MV-4-11 (cell line): ENCODE measurements at regions not wholly inside any gene's neighbourhood (a gene's known extent, or its start where the extent isn't known, plus 50 kb on each side); places are given as distances from the start of the nearest gene placed in this dataset.
A peak's percentile ranks its signal among the peaks of the same experiment; 100 is the strongest.
"Not testable (repeated sequence)": the region's sequence is repeated elsewhere in the genome, so short reads cannot be mapped to it uniquely, and the experiment has no call there.

Experiments
- DNase-seq: peaks from one replicate; lab custom pipeline; 2025; lab: John Stamatoyannopoulos, UW

DNA sequence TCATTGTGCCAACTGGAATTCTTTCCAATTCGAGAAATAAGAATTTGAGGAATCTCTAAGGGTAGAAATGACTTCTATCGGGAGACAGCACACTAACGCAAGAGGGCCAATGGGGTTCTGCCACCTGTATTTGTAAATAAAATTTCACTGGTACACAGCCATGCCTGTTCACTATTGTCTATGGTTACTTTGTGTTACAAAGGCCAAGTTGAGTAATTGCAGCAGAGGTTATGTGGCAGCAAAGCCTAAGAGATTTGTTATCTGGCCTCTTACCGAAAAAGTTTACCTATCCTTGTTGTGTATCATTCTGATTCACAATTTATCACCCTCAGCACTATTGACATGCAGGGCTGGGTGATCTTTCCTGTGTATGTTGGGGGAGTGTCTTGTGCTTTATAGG lies 278.0 kb downstream of the KLF5 start:
- no peak for DNase-seq

DNA sequence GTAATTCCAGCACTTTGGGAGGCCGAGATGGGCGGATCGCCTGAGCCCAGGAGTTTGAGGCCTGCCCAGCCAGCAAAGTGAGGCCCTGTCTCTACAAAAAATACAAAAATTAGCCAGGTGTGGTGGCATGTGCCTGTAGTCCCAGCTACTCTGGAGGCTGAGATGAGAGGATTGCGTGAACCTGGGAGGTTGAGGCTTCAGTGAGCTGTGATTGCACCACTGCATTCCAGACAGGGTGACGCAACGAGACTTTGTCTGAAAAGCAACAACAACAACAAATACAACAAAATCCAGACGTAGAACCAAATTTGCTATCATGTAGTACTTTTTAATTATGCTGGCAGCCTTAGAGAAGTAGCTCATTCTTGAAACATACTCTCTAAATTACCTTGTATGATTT lies 277.1 kb downstream of the KLF5 start:
- DNase-seq: no peak

DNA sequence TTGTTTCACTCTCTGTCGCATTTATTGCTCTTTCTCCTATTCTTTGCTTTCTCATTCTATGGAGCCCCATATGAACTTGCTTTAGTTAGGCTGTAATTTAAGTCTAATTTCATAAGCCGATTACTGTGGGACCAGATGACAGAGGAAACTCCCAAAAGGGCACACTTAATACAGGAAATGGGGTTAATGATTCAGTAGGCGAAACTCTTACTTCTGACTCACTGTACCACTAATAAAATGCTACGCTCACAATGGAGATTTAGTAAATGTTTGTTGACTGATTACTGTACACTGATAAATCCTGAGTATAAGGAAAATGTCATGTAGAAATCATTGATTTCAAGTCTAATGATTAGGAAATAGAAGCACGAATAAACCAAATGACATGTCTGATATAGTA lies 276.4 kb downstream of the KLF5 start:
- peak; percentile 20 for DNase-seq

DNA sequence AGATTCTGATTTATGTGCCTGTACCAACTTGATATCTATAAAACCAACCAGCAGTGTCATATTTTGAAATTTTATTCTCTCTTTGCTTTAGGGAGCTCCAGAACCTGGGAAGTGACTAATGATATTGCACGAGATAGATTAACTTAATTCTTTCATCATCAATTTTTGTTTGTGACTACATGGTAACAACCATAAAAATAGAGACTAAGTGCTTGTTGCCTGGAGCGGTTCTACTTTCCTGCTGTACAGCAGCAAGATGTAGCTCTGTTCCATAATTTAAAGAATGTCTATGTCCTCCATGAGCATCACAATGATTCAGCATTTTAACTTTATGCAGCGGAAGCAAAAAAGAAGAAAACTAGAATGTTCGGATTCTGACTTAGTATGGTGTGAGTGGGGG lies 275.6 kb downstream of the KLF5 start:
- no peak for DNase-seq

DNA sequence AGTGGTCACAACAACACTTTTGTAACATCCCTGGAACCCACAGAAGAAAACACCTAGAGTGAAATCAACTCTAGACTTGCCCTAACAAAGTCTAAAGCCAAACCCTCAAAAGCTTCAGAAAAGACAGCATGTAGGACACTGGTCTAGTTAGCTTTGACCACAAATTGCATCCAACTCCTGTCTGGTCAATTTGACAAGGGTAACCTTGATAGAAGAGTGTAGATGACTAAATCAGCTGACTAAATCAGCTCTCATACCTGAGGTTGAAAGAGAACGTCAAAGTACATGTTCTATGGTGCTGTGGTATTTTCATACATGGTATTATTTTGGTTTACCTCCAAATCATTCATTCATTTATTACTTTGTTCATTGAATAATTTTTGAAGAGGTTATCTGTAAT lies 272.8 kb downstream of the KLF5 start:
- DNase-seq: no peak

DNA sequence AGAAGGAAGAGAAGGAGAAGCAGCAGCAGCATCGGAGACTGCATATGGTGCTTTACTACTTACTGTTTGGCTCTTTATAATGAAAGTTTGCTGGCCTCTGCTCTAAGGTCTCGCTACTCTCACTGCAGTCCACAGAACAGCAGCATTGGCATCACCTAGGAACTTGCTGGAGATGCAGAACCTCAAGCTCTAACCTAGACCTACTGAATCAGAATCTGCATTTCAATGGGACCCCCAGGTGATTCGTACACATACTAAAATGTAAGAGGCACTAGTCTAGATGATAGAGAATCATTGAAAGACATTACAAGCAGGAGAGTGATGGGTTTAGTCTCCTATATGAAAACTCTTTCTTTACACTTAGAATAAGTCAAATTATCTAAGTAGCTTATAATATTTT lies 270.6 kb downstream of the KLF5 start:
- DNase-seq: no peak

DNA sequence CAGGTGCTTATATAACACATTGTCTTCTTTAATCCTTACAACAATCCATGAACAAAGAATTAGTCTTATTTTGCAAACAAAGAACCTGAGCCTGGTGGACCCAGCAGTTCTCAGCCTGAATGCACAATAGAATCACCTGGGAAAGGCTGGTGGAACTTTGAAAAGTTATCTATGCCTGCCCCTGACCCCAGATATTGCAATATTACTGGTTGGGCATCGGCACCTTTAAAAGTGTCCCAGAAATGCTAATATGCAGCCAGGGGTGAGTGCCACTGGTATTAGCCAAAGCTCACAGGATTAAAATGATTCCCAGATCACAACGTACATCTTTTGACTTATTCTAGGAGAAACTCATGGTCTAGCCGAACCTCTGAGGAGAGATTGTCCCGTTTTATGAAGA lies 268.8 kb downstream of the KLF5 start:
- DNase-seq: no peak

DNA sequence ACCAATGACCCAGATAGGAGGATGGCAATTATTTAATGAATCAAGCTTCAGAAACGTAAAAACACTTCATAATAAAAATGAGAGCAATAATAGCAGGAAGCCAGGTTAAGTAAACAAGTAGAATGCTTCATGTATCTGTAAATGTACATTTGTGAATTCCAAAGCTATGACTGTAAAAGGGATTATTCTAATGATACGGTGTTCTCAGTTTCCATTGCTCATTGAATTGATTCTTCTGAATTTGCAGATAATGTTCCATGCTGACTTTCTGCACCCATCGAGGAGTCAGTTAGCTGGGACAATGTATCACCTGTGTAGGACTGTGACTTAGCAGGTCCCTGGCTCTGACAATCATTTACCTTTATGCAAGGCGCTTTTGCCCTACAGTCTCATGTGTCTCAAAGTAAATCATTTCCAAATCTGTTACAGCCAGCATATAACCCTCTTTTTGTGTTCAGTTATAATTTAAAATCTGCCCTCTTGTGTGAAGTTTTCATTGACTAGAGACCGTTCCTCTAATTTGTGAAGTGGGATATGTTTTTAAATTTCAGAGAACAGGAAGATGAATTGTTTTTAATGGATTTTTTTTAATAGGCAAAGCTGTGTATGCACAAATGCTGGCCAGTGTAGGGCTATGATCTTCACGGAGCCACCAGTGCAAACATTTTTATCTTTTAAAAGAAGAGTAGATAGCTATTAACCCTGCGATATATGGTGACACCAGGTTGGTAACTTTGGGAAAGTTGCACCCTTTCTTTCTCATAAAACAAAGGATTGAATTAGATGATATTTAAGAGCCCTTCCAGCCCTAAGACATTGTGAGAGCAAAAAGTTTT lies 267.1 kb downstream of the KLF5 start:
- DNase-seq: no peak

DNA sequence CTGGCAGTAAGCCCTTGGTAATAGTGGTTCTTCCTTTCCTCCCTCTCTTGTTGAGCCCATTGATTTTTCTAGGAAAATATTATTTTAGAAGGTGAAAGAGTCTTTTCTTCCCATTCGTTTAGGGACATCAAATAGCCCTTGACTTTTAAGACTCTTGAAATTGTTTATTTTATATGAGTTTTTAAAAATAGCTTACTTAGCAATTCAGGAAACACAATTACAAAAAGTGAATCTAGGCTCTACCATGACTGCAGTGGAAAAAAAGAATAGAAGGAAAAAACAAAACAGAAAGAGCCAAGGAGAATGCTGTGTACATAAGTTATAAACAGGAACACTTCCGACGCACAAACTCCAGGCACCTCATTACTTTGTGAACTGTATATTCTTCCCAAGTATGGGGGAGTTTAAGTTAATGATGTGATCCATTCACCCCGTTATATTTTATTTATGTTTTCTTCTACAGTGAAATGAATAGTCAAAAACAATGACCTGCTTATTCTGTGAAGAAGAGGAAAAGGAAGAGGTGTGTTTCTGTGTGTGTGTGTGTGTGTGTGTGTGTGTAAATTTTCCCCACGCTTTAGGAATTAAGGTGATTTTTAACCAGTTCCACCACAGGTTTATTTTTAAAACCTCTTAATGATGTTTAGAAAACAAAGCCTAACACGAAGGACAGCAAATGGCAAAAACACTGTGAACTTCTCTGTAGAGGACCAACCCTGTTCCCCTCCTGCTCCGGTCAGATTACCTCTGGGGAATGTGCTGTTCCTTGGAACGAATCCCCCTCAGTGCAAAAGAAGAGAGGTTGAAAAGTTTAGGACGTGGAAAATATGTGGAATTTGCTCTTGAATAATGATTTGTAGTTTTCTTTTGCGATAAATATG lies 266.3 kb downstream of the KLF5 start:
- DNase-seq: no peak

DNA sequence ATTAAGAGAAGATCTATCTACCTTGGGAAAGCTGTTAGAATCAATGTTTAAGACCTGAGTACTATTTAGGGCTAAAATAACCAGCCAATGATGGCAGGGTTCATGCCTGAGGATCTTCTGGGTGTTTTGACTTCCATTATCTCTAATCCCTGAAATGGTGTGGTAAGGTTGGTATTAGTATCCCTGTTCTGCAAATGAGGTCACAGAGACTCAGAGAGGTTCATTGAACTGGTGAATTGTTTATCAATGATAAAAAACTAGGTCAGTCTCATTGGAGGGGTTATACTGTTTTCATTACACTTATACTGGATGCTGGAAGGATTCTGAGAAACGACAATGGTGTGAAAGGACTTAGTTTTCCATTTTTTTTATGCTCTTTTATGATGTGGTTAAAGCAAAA lies 264.8 kb downstream of the KLF5 start:
- DNase-seq: no peak

DNA sequence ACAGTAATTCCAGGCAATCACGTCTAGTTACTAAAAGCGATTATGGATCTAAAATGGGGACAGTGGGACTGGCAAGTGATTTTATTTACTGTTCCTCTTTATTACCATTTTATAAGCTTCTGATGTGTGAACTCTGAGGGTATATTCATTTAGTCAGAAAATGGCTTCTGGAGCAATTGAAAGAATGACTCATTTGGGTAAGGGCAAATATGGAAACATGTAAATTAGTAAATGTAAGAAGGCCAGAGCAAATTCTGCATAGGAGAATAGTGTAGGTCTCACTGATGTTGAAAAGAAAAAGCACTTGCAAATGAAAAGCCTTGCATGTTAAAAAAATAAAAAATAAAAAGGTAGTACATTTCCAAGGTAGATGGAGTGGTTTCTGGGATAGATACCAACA lies 262.2 kb downstream of the KLF5 start:
- DNase-seq: no peak

DNA sequence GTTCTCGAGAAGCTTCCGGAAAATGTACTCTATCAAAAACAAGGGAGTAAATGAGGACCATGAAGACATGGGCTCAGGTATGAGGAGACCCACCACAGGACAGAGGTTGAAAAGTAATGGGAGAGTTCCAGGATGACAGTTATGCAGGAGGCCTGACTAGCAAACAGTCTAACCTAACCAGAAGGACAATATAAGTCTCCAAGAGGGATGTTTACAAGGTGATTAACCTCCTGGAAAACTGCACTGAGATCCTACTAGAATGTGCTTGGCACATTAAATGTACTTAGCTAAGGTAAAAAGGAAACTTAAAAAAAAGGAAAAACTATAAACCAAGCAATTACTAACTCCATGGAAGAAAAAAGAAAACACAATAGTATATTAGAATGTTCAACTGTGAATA lies 258.3 kb downstream of the KLF5 start:
- DNase-seq: no peak

DNA sequence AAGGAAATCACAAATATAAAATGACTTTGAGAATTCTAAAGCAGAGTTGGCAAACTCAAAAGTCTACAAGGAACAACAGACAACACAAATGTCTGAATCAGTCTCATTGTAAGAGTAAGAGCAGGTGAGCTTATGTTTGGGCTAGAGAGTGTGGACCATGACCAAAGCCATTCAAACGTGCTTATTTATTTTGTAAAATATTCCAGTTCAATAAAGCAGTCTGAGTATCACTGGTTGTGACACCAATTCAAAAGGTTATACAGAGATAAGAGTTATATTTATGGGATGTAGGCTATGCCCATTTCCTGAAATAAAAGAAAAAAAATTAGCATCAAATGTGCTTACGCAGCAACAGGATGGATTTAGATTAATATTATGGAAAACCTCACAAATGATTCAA lies 251.6 kb downstream of the KLF5 start:
- DNase-seq: no peak

DNA sequence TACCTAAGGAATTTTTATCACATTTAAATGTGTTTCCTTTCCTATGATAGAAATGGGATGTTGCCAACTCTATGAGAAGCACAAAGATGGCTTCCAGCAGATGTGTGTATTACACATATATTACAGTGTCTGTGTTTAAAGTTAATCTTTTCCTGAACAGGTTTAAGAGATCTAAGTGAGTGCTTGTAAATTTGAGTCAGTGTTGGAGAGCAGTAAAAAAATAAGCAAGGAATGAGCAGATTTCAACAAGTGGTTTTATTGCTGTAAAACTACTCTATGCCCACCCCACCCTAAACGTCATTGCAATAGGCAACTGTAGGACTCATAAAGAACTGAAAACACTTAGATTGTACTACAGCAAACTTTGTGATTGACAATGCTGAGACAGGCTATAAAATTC lies 248.7 kb downstream of the KLF5 start:
- DNase-seq: no peak

DNA sequence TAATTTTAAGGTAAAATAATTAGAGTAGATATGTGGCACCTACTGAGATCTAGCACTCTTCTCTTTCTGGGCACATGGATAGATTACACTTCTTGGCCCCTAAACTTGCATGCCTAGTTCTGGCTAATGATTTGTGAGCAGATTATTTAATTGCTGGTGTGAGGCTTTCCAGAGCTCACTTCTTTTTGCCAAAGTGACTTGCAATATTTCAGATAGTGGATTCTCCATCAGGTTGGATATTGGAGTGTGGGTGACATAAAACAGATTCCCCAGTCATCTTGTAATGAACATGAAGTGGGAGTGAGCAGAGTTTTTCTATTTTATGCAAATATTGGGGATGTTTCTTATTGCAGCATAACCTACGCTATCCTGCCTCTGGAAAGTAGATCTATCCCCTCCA lies 247.9 kb downstream of the KLF5 start:
- DNase-seq: no peak

DNA sequence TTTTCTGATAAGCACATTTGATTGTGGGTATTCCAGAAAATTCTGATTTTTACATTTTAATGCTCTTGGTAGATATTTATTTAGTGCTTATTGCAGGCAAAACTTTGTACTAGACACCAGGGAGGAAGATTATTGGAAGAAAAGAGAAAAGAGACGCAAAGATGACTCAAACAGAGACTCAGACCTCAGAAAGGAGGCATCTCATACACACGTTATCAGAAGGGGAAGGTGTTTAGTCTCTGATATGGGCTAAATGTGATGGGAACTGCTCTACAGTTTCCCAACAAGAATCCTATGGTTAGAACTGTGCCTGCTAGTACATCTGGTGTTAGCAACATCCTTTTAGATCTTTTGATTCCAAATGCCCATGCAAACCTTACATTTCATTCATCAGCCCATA lies 245.6 kb downstream of the KLF5 start:
- no peak for DNase-seq

DNA sequence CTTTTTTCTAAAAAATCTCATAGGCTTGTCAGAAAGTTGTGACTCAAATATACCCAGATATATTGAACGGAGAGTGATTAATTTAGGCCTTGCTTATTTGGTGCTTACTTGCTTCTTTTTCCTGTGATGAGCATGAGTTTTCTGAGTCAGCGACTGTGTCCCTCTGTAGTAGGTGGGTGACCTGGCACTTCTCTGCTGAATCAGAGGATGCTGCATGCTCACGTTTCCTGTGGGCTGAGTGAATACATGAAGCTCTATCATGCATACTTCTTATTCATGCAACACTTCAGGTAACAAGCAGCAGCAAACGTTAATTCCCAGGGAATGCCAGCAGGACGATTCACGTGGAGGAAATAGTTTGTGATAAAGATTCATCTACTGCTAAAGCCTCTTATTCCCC lies 245.0 kb downstream of the KLF5 start:
- DNase-seq: no peak

DNA sequence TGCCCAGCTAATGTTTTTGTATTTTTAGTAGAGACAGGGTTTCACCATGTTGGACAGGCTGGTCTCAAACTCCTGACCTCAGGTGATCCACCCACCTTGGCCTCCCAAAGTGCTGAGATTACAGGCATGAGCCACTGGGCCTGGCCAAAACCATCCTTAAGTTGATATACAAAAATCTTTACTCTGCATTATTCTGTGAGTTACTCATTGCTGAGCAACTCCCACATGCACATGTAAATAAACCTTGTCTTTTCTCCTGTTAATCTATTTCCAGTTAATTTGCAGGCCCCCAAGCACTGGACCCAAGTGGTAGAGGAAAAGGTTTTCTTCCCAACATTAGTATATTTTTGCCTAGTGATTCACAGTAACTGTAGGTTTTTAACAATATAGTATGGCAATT lies 242.8 kb downstream of the KLF5 start:
- not testable (repeated sequence) for DNase-seq

DNA sequence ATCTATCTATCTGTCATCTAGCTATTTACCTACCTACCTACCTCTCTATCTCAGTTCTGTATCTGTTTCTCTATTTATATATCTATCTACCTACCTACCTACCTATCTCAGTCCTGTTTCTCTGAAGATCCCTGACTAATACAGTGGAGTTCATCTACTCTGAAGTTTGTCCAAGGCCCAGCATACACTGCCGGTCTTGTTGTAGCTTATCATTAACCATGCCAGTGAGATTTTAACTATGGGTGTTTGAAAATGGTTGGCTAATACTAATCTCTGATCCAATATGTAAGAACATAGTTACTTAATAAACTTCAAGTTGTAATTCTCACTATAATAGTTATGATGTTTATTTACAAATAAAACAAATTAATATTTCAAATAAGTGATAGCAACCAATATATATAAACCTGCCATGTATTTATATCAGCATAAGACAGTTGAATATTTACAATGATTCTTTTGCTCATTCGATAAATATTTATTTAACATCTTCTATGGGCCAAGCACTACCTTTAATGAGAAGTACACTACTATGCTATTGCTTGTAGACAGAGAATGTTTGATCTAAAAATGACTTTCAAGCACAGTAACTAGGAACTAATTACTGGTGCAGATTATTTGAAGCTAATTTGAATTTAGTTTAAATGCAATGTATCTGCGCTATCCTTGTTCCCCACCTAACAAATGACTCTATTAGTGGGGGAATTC lies 242.1 kb downstream of the KLF5 start:
- DNase-seq: no peak

DNA sequence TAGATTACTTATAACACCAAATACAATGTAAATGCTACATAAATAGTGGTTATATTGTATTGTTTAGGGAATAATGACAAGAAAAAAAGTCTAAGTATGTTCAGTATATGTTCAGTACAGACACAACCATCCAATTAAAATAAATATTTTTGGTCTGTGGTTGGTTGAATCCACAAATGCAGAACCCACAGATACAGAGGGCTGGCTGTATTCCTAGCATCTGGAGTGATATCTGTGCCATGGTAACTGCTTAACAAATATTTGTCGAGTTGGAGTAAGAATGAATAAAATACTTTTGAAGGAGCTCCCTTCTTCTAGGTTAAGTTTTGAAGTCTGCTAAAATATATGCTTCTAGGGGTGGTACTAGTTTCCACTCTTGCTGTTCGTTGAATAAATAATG lies 241.0 kb downstream of the KLF5 start:
- no peak for DNase-seq

DNA sequence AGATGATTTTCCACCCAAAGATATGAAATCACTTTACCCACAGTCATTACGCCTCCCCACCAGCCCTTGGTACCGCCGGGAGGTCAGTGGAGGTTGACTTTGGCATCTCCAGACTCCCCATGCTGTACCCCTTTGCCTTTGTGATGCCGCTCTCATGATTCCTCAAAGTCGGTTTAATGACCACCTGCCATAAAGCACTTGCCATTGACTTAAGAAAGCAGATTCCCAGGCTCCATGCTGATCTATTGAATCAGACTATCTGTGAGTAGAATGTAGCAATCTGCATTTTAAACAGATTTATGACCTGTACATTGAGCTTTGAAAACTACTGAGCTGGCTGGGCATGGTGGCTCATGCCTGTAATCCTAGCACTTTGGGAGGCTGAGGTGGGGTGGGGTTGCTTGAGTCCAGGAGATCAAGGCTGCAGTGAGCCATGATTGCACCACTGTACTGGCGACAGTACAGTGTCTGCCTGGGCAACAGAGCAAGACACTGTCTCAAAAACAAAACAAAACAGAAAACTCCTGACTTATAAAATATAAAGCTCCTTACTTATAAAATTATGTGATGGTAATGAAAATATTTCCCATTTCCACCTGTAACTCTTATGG lies 235.2 kb downstream of the KLF5 start:
- no peak for DNase-seq

DNA sequence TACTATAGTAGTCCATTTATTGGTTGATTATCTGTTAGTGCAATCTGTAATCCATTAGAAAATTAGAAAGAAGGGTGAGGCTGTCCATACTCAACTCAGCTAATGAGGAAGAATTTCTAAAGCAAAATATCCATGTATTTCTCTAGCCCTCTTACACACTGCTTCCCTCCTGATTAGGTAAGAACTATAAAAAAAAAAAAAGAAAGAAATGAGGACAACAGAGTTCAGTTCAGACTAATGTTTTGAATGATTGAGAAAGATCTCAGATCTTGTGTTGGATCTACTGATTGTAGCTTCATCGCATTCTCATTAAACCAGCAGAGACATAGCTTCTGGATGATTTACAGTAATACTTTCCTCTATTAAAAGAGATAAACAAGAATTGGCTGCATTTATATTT lies 233.3 kb downstream of the KLF5 start:
- DNase-seq: no peak
